ENCODE measurements at regions not wholly inside any gene's neighbourhood (a gene's known extent, or its start where the extent isn't known, plus 50 kb on each side); places are given as distances from the start of the nearest gene placed in this dataset.

GRCh38 chr7:13091974-13092707, 404.7 kb downstream of the ARL4A start:
- no peak for TF ChIP-seq GABPA (IDR thresholded peaks at IDR 0.05 in 1 of 2, conservative IDR thresholded peaks at IDR 0.05 in 1 of 2)
- TF ChIP-seq CTCF (IDR thresholded peaks at IDR 0.05; ENCODE audit: low read depth, low read length, missing input control) = no peak
- TF ChIP-seq SP1 (IDR thresholded peaks at IDR 0.05) = no peak
- no peak for TF ChIP-seq ATF3 (IDR thresholded peaks at IDR 0.05)

All from liver (tissue), 3 donors.